ENCODE measurements at regions not wholly inside any gene's neighbourhood (a gene's known extent, or its start where the extent isn't known, plus 50 kb on each side); places are given as distances from the start of the nearest gene placed in this dataset.

GRCh38 chr13:97562962-97563361 is 129.0 kb downstream of the RAP2A start:
- DNase-seq (ENCODE audit: low read depth in 3 of 3) = no peak

- no peak for DNase-seq (ENCODE audit: low read depth in 3 of 3)
Observed at GRCh38 chr13:97564956-97565355, 131.0 kb downstream of the RAP2A start.

- no peak for DNase-seq (ENCODE audit: low read depth in 3 of 3)
Observed at GRCh38 chr13:97565906-97566305, 131.9 kb downstream of the RAP2A start.

GRCh38 chr13:97566907-97567306 is 132.9 kb downstream of the RAP2A start:
- DNase-seq (ENCODE audit: low read depth in 3 of 3) = no peak

GRCh38 chr13:97567510-97568243 is 133.7 kb downstream of the RAP2A start:
- no peak for DNase-seq (ENCODE audit: low read depth in 3 of 3)

- DNase-seq (ENCODE audit: low read depth in 3 of 3) = no peak
Observed at GRCh38 chr13:97568850-97569249, 134.9 kb downstream of the RAP2A start.

GRCh38 chr13:97569841-97570240 is 135.9 kb downstream of the RAP2A start:
- no peak for DNase-seq (ENCODE audit: low read depth in 3 of 3)

GRCh38 chr13:97570442-97570841 is 136.5 kb downstream of the RAP2A start:
- no peak for DNase-seq (ENCODE audit: low read depth in 3 of 3)

GRCh38 chr13:97573011-97573410 is 139.0 kb downstream of the RAP2A start:
- DNase-seq (ENCODE audit: low read depth in 3 of 3) = no peak

- DNase-seq (ENCODE audit: low read depth in 3 of 3) = no peak
Observed at GRCh38 chr13:97574926-97575325, 141.0 kb downstream of the RAP2A start.

- no peak for DNase-seq (ENCODE audit: low read depth in 3 of 3)
Observed at GRCh38 chr13:97577026-97577425, 143.1 kb downstream of the RAP2A start.

GRCh38 chr13:97582170-97582569 is 148.2 kb downstream of the RAP2A start:
- no peak for DNase-seq (ENCODE audit: low read depth in 3 of 3)

GRCh38 chr13:97583907-97584497 is 150.0 kb downstream of the RAP2A start:
- no peak for DNase-seq (ENCODE audit: low read depth in 3 of 3)

GRCh38 chr13:97586941-97587340 is 153.0 kb downstream of the RAP2A start:
- DNase-seq (ENCODE audit: low read depth in 3 of 3) = no peak

- DNase-seq (ENCODE audit: low read depth in 3 of 3) = no peak
Observed at GRCh38 chr13:97588993-97589392, 155.0 kb downstream of the RAP2A start.

- no peak for DNase-seq (ENCODE audit: low read depth in 3 of 3)
Observed at GRCh38 chr13:97600458-97601075, 166.6 kb downstream of the RAP2A start.

GRCh38 chr13:97615266-97615665 is 181.3 kb downstream of the RAP2A start:
- DNase-seq (ENCODE audit: low read depth in 3 of 3) = no peak

- no peak for DNase-seq (ENCODE audit: low read depth in 3 of 3)
Observed at GRCh38 chr13:97616385-97616784, 182.4 kb downstream of the RAP2A start.

- DNase-seq (ENCODE audit: low read depth in 3 of 3) = no peak
Observed at GRCh38 chr13:97621025-97621424, 187.1 kb downstream of the RAP2A start.

- no peak for DNase-seq (ENCODE audit: low read depth in 3 of 3)
Observed at GRCh38 chr13:97621631-97622030, 187.7 kb downstream of the RAP2A start.

GRCh38 chr13:97627566-97627965 is 193.6 kb downstream of the RAP2A start:
- DNase-seq (ENCODE audit: low read depth in 3 of 3) = no peak

GRCh38 chr13:97629601-97630272 is 195.8 kb downstream of the RAP2A start:
- no peak for DNase-seq (ENCODE audit: low read depth in 3 of 3)

- DNase-seq (ENCODE audit: low read depth in 3 of 3) = no peak
Observed at GRCh38 chr13:97630725-97631124, 196.8 kb downstream of the RAP2A start.
